ENCODE measurements at regions not wholly inside any gene's neighbourhood (a gene's known extent, or its start where the extent isn't known, plus 50 kb on each side); places are given as distances from the start of the nearest gene placed in this dataset.

DNA sequence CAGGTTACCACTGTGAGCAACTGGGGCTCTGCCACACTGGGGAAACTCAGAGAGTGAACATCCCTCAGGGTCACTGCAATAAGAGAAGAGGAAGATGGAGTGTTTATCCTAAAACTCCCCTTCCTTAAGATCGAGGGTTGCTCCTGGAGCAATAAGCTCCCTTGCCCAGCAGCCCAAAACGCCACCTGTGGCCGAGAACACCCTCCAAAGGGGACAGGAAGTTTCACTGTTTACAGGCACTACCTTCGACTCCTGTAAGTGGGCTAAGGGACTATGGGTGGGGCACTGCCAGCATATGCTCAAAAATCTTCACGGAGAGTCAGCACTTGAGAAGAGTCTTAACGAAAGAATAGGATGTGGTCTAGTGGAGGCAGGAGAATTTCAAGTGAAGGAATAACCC, 132.5 kb downstream of the FAXC start:
- TF ChIP-seq, protein P1, sequence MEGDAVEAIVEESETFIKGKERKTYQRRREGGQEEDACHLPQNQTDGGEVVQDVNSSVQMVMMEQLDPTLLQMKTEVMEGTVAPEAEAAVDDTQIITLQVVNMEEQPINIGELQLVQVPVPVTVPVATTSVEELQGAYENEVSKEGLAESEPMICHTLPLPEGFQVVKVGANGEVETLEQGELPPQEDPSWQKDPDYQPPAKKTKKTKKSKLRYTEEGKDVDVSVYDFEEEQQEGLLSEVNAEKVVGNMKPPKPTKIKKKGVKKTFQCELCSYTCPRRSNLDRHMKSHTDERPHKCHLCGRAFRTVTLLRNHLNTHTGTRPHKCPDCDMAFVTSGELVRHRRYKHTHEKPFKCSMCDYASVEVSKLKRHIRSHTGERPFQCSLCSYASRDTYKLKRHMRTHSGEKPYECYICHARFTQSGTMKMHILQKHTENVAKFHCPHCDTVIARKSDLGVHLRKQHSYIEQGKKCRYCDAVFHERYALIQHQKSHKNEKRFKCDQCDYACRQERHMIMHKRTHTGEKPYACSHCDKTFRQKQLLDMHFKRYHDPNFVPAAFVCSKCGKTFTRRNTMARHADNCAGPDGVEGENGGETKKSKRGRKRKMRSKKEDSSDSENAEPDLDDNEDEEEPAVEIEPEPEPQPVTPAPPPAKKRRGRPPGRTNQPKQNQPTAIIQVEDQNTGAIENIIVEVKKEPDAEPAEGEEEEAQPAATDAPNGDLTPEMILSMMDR (IDR thresholded peaks at IDR 0.05; ENCODE audit: borderline replicate concordance, extremely low read depth, low read length, poor library complexity, severe bottlenecking), result no peak
- TF ChIP-seq EZH2 (IDR thresholded peaks at IDR 0.05; ENCODE audit: borderline replicate concordance, low read depth, low read length, severe bottlenecking), result no peak
